ENCODE measurements at regions not wholly inside any gene's neighbourhood (a gene's known extent, or its start where the extent isn't known, plus 50 kb on each side); places are given as distances from the start of the nearest gene placed in this dataset.

- no peak for TF ChIP-seq KLF6 (CRISPR knock-in tag; IDR thresholded peaks at IDR 0.05)
- no peak for TF ChIP-seq ZNF616 (CRISPR knock-in tag; IDR thresholded peaks at IDR 0.05; ENCODE audit: low read depth)
- TF ChIP-seq ZNF569 (CRISPR knock-in tag; IDR thresholded peaks at IDR 0.05; ENCODE audit: borderline replicate concordance): no peak
- TF ChIP-seq FOSL2 (CRISPR knock-in tag; IDR thresholded peaks at IDR 0.05): no peak
- TF ChIP-seq ZFP41 (CRISPR knock-in tag; IDR thresholded peaks at IDR 0.05; ENCODE audit: borderline replicate concordance): no peak
- no peak for TF ChIP-seq YY1 (IDR thresholded peaks at IDR 0.05; ENCODE audit: insufficient read depth, insufficient replicate concordance, low read depth, low read length)
- TF ChIP-seq E2F1 (CRISPR knock-in tag; IDR thresholded peaks at IDR 0.05): no peak
- no peak for TF ChIP-seq REST (IDR thresholded peaks at IDR 0.05; ENCODE audit: borderline replicate concordance in 1 of 2, low read depth in 1 of 2, low read length in 2 of 2)
- no peak for TF ChIP-seq ASH2L (IDR thresholded peaks at IDR 0.05; ENCODE audit: insufficient read length, low read depth, low read length)
- no peak for TF ChIP-seq NFYB (CRISPR knock-in tag; IDR thresholded peaks at IDR 0.05)
- no peak for TF ChIP-seq ZNF329 (CRISPR knock-in tag; IDR thresholded peaks at IDR 0.05; ENCODE audit: low read depth)
- no peak for TF ChIP-seq EP300 (IDR thresholded peaks at IDR 0.05; ENCODE audit: low read depth in 2 of 2, low read length in 2 of 2)
- no peak for TF ChIP-seq EP300 (CRISPR knock-in tag; IDR thresholded peaks at IDR 0.05; ENCODE audit: borderline replicate concordance)
- no peak for TF ChIP-seq POLR2AphosphoS2 (IDR thresholded peaks at IDR 0.05; ENCODE audit: low read depth, low read length)
- TF ChIP-seq SMAD1 (CRISPR knock-in tag; IDR thresholded peaks at IDR 0.05; ENCODE audit: borderline replicate concordance, low read depth): no peak
Observed at GRCh38 chr6:133610971-133611370, 277.9 kb upstream of the TCF21 start.
